CD4-positive, alpha-beta T cell treated with Interleukin-4 for 4 hours (primary cell): ENCODE measurements at regions not wholly inside any gene's neighbourhood (a gene's known extent, or its start where the extent isn't known, plus 50 kb on each side); places are given as distances from the start of the nearest gene placed in this dataset.
"Not testable (repeated sequence)": the region's sequence is repeated elsewhere in the genome, so short reads cannot be mapped to it uniquely, and the experiment has no call there.

ENCODE experiments used
- DNase-seq: peaks from one replicate; pipeline ENCODE4 v3.0.0-alpha.2; 2020

DNA sequence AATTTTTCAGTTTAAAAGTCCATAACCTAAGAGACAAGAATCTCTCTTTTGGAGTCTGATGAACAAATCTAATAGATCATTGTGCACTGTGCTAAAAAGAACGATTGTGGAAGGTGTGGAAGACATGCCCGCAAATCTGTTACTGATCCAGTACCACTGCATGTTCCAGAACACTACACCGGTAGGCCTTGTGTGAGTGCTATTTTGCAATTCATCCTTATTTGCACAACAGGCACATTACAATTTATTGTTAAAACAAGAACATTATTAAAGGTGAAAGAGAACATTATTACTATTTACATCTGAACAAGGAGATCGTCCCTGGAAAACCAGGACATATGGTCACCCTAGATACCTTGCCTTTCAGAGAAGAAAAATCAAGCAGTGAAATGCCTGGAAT, 205.7 kb upstream of the NECTIN3 start:
- DNase-seq: no peak

DNA sequence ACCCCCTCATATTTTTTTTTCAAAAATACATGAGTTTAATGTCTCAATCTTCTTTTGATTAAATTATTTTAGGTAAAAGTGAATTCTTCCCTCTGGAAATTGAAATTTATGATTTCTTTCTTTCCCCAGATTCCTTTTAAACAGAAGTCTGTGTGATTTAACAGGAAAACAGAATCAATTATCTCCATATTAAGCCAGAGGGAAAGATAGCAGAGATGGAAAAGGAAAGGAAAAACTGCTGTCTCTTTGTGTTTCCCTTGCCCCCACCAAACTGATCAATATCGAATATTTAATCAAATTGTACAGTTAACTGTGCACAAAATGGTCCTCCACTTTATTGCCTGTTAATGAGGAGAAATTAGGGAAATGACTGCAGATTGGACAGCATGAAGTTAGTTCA, 203.5 kb upstream of the NECTIN3 start:
- no peak for DNase-seq

DNA sequence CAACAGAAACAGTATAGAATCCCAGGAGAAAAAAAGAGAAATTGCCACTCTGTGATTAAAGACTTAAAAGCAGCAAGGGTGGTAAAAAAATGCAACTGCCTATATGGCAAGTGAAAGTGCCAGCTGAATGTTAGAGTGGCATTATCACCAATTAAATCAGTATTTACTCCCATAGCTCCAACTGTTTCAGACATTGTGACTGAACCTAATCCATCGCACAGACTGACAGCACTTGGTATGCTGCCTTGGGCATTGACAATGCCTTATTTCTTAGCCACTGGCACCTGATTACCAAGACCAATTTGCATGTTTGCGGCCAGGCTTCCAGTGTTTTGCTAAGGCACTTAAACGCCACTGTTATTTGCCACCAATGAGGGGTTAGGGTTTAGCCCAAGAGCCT, 201.9 kb upstream of the NECTIN3 start:
- no peak for DNase-seq

DNA sequence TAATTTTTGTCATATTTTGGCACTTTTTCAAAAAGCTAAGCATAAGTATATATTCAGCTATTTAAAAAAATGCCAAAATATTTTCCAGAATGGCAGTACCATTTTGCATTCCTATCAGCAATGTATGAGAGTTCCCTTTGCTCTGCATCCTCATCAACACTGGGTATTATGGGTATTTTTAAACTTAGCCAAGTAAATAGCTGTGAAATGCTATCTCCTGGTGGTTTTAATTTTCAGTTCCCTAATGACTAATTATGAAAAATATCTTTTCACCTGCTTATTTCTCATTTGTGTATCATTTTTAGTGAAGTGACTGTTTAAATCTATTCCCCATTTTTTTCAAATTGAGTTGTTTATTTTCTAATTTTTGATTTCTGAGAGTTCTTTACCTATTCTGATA, 199.7 kb upstream of the NECTIN3 start:
- DNase-seq: no peak

DNA sequence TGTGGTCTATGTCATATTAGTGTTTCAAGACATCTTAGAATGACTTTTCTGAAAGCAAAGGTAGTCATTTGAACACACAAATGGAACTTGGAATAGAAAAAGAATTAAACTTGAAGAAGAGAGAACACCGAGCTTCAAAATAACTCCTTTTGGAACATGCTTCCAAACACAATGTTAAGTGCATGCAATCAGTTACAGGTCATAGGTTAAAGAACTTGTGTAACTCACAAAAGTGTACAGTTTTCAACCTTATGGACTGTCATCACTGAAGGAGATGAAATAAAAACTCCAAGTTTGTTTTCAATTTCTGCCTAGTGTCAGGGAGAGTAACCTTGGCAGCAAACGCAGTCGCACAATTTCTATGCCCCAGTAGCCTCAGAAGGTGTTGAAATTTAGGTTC, 192.9 kb upstream of the NECTIN3 start:
- no peak for DNase-seq

DNA sequence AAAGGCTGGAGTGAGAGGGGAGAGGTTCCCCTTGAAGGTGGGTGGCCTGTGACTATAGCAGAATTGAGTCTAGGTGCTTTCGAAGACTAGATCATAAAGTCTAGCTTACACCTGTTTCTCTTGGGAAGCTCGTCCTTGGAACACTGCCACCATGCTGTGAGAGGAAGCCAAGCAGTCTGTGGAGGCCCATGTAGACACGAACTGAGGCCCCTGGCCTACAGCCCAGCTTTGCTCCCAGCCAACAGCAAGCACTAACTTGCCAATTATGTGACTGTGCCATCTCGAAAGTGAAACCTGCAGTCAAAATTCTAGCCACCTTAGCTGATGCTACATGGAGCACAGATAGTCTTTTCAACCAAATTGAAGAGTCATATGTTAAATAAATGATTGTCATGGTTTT, 190.5 kb upstream of the NECTIN3 start:
- no peak for DNase-seq

DNA sequence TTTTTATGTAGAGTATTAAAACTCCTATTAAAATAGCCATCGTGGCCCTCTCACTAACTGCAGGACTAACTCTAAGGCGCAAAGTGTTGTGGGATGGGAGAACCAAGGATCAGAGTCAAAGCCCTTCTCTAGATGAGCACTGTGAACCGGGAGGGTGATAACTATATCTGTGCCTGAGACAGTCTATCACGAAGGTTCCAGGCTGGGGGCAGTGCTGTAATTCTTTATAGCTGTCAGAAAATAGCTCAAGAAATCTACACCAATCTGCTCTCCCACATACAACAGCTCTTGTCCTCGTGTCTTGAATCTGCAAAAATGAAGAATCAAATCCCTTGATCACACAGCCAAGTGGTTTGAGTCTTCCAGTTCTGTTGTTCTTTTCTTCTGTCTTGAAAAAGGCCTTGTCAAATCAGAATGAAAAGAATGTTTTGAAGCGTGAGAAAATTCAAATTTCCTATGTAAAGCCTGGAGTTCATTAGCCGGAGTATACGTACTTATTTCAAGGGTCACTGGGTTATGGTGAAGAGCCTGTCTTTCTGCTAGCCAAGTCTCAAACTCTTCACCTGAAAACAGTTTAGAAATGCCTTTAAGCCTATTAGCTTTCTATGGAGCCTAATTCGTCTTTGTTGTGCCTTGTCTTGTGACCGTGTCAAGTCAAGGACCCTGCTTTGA, 185.3 kb upstream of the NECTIN3 start:
- DNase-seq: no peak

DNA sequence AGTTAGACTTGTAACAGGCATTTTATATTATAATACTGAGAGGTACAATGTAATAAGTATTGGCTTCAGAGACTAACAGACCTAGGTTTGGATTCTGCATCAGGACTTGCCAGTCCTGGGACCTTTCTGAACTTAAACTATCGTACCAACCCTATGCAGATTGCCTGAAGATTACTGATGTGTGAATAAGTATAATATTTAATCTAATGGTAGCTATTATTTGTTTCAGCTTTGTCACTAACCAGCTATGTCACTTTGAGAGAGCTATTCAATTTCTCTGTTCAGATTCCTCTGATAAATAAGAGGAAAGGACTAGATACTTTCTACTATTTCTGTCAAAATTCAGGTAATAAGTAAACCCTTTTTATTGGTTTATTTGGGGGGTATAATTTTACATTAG, 184.4 kb upstream of the NECTIN3 start:
- DNase-seq: no peak

DNA sequence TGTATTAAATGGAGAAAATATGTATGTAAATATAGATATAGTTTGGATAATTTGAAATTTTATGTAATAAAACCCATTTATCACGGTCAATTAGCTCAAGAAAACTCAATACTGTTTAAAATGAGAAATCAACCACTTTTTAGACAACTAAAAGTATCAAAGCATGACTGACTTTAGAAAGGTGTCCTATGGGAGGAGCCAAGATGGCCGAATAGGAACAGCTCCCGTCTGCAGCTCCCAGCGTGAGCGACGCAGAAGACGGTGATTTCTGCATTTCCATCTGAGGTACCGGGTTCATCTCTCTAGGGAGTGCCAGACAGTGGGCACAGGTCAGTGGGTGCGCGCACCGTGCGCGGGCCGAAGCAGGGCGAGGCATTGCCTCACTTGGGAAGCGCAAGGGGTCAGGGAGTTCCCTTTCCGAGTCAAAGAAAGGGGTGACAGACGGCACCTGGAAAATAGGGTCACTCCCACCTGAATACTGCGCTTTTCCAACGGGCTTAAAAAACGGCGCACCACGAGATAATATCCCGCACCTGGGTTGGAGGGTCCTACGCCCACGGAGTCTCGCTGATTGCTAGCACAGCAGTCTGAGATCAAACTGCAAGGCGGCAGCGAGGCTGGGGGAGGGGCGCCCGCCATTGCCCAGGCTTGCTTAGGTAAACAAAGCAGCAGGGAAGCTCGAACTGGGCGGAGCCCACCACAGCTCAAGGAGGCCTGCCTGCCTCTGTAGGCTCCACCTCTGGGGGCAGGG, 182.8 kb upstream of the NECTIN3 start:
- DNase-seq: not testable (repeated sequence)

DNA sequence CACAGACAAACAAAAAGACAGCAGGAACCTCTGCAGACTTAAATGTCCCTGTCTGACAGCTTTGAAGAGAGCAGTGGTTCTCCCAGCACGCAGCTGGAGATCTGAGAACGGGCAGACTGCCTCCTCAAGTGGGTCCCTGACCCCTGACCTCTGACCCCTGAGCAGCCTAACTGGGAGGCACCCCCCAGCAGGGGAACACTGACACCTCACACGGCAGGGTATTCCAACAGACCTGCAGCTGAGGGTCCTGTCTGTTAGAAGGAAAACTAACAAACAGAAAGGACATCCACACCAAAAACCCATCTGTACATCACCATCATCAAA, 182.3 kb upstream of the NECTIN3 start:
- DNase-seq: not testable (repeated sequence)

DNA sequence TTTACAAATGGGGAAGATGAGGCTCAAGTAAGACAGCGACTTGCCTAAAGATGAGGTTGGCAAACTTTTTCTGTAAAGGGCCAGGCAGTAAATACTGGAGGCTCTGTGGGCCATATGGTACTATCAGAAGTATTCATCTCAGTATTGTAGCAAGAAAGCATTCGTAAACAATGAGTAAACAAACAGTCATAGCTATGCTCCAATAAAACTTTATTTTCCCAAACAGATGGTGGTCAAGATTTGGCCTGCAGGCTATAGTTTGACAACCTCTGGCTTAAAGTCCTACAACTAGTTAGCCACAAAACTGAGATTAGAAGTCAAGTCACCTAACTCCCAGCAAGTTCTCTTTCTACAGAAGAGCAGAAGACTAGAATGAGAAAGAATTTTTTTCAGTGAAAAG, 177.0 kb upstream of the NECTIN3 start:
- no peak for DNase-seq

DNA sequence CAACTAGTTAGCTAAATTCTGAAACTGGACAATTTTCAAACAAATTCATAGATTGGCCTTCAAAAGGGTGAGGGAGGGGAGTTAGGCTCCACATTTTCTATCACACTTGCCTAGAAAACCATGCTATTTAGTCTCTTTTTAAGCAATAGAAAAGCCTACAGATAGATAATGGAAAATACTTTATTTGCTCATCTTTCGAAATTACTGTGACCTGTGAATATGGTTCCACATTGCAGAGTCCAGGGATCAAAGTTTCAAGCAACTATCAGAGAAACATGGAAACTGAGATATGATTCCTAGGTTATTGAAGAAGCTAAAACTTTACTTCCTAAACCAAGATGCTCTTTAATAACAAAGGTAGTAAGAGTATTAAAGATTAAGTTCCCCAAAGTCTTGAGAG, 176.6 kb upstream of the NECTIN3 start:
- DNase-seq: no peak

DNA sequence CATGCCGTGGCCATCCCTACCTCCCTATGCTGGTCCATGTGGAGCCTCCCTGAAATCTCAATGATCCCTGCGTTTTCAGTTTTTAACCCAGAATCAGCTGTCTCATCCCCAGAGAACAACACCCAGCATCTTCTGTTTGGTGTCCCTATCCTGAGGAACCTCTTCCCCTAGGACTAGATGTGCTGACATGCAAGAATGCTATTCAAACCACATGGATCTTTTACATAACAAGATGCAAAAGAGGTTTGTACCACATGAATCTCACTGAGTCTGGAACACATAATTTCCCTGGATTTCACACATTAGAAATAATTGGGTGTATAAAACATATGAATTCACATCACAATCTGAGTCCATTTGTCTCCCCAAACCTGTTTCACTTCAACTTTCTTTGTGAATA, 174.6 kb upstream of the NECTIN3 start:
- DNase-seq: no peak

DNA sequence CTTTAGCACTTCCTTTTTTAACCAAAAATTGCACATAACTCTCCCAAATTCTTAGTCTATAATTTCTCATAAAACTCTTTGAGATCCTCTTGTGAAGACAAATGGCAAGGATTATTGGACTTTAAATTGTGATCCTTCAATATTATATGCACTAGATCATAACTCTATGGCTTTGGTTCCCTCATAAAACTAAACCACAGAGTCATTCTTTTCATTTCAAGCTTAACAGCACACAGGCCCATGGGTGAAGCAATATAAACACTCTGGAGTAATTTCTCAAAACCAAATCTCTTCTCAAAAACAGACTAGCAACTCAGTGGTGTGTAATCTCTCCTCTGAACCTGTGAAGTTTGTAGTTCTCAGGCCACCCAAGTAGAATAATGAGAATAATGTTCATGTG, 171.0 kb upstream of the NECTIN3 start:
- DNase-seq: no peak

DNA sequence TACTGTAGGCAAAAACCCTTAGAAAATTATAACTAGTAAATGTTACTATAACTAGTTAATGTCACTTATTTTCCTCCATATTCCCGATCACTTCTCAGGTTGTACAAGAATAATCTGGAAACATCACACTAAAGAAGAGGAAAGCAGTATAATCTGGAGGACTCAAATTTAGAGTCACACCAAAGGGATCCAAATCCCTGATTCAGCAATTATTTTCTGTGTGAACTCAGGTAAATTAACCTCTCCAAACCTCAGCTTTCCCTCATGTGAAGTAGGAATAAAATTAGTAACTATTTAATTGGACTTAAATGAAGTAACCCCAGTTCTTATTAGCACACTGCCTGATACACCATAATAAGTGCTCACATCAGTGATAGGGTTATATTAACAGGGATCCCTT, 170.1 kb upstream of the NECTIN3 start:
- no peak for DNase-seq

DNA sequence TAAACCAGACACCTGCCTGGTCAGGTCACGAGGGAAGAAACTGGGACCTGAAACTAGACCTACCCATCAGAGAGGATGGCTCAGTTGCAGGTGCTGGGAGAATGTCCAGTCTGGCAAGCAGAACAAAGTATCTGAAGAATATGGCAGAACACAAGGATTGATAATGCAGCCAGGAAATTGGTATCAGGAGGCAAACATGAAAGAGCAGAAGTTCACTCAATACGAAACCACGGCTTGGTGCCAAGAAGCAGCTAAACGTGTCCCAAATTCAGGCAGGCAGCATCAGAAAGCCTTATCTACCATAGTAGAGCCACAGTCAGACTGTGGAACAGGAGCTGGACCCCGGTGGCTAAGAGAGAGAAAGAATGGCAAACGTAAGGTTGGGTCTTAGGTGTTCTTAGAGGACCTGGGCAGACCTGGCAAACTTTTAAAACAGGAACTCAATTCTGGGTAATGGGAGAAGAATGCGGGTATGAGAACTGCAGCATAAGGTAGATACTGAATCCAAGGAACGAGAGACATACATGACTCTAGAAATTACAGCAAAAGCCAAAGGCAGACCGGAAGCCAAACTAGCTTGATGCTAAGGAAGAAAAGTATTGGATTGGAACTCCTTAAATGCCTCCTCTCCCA, 169.0 kb upstream of the NECTIN3 start:
- no peak for DNase-seq

DNA sequence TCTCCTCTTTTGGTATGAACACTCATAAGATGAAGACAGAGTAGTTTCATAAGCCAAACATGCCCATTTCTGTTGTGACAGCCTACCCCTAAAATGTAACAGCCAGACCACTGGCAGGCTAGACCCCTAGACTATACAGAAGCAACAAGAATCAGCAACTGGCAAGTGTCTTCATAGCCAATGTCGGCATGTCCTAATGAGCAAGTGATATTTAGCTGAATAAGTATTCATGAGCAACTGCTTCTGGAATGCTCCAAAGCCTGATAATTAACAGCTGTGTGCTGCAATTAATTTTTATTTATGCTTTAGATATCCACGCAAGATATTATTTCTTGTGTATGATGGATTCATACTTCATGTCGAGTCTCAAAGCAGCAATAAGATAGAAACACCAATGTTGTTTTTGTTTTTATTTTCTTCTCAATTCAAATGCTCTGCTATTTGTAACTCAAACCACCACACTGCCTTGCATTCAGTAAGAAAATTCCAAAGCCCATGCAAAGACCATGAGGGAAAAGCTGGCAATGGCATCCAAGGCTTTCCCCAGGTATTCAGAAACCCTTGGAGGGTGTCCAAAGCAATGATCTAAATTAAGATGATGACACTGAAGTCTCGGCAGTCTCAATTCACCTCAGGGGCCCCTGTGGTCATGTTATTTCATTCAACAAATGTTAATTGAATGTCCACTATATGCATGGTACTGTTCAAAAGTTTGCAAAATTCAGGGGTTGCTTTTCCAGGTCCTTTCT, 167.7 kb upstream of the NECTIN3 start:
- no peak for DNase-seq

DNA sequence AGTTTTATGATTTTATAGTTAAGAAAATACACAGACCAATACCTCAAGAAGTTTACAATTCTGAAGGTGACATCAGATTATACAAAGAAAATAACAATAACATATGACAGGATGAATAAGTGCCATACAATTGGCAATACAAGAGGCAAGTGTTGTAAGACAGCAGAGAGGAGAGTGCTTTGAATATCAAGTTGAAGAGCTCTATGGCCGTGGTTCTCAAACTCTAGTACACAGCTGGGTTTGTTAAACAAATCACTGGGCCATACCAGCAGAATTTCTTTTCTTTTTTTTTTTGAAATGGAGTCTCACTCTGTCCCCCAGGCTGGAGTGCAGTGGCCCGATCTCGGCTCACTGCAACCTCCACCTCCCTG, 167.1 kb upstream of the NECTIN3 start:
- DNase-seq: no peak

DNA sequence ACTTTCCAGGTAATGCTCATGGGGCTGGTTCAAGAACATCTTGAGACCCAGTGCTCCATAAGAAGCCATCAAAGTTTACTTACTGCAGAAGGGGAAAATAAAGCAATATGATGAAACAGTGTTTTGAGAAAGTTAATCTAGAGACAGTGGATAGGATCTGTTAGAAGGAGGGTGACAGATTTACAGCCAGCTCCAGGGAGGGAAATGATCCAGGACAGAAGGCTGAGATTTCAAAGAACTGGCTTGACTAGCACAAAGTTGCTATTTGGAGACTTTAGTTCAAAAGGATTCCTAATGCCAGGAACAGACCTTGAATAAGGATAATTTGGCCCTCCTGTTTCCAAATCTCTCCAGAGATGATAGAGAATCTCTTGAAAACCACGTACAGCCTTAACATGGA, 166.5 kb upstream of the NECTIN3 start:
- no peak for DNase-seq

DNA sequence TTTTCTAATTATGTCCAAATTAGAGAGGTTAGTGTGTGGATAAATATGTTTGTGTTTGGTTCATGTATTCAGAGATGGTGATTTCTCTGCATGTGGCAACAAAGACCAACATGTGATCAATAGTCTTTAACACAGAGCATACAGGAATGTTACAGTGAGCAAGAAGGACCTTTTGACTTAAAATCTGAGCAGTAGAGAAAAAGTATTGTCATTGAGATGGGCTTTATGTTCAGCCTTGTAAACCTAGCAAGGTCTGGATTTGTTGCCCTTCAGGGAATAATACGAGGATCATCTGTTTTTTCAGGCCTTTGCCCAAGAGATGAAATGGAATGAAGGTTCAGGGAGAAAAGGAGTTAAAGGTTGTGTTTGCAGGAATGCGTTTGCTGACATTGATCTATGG, 161.8 kb upstream of the NECTIN3 start:
- DNase-seq: no peak

DNA sequence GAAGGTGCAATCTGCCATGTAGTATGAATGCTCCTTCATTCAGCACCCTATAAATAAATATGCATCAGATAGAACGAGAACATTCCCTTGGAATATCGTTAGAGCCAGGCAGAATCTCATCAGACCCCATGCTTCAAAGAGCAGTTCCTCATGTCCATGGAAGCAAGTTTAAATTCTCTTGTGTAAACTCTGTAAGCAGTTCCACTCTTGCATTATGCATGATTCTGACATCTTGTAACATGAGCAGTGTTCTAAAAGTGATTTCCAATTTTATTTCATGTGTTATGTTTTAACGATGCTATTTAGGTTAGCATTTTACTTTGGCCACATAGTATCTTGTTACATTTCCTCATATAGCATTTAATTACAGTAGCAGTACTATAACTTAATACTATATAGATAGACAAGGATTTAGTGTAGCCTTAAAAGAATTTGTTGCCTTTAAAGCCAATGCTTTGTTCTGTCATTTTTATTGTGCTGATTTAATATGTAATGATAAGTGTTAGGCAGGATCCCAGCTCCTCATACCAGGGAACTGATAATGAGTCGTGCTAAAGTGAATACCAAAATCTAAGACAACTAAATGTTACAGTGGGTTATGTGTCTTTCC, 161.2 kb upstream of the NECTIN3 start:
- DNase-seq: no peak

DNA sequence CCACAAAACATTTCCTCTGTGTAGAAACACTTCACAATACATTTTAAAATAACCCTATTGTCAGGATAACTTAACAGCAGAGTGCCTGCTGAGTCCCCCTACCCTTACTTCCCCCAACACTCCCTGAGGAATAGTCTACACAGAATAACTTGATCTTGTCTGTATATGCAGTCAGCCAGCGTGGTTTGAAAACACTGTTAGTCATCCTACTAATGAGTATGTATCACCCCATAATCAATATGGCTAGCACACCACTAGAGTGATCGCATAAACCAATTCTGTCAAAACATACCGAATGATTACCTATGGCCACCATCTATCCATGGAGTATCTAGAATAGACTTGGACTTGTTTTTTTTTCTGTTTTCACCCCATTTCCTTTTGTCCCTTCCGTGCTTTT, 152.7 kb upstream of the NECTIN3 start:
- DNase-seq: no peak

DNA sequence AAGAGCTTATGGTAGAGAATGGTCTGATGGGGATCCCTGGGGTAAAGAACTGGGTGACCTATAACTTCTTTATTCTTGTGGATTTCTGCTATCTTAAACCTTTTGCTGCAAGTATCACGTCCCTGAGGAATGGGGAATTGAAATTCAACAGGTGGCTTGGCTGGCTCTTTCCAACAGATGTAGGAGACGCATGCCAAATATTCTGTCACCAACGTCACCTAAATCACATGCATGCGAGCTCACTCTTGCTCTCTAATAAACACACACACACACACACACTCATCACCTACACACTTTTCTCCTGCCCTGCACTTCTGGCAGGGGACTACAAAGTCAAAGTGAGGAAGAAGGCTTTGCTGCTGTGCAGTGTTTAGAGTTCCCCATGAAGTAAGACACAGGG, 145.8 kb upstream of the NECTIN3 start:
- no peak for DNase-seq
